GM13977 (cell line): ENCODE measurements at regions not wholly inside any gene's neighbourhood (a gene's known extent, or its start where the extent isn't known, plus 50 kb on each side); places are given as distances from the start of the nearest gene placed in this dataset.

Experiments
- DNase-seq: peaks from one replicate; pipeline ENCODE4 v3.0.0; 2012; ENCODE audit warnings: low spot score
- in situ Hi-C: fragments of 300-500 bp; cut with MboI; formaldehyde crosslinking; loops from one replicate; pipeline ENCODE4 v1.12.0; 2022; ENCODE audit warnings: low sequenced_read_pairs, low pct_unique_long_range_greater_than_20kb, mixed read lengths, inconsistent platforms; ENCODE audit not compliant: unreplicated experiment
- TF ChIP-seq, protein P1 (sequence below): IDR thresholded peaks from 2 replicates; pipeline ENCODE4 v1.5.1; 2012; ENCODE audit warnings: mild to moderate bottlenecking, control low read depth; ENCODE audit not compliant: insufficient read depth; ENCODE audit errors: extremely low read depth, missing control alignments

DNA sequence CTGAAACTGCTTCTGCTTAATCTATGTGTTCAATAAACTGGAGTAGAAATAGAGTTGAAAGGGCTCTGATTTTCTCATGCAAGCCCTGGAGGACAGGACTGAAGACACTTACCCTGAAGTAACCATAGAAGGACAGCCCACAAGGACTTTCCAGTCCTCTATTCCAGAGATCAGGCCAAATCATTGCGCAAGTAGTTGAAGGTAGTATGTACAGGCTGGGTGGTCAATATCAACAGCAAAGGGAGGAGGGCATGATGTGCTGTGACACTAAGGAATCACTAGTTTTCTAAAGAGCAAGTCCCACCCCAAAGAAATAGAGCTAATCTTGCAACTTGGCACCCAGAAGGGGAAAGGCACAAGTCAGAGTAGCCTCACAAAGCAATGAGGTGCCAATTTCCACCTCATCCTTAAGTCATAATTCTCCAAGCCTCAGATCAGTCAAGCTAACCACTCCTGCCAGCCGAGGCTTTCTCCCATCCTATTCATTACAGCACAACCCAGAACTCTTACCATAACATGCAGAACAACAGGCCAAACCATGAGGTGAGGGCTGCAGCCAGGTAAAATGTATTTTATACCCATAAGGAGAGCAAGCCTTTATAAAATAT is 533.5 kb downstream of the TNS1 start:
- no peak for DNase-seq

DNA sequence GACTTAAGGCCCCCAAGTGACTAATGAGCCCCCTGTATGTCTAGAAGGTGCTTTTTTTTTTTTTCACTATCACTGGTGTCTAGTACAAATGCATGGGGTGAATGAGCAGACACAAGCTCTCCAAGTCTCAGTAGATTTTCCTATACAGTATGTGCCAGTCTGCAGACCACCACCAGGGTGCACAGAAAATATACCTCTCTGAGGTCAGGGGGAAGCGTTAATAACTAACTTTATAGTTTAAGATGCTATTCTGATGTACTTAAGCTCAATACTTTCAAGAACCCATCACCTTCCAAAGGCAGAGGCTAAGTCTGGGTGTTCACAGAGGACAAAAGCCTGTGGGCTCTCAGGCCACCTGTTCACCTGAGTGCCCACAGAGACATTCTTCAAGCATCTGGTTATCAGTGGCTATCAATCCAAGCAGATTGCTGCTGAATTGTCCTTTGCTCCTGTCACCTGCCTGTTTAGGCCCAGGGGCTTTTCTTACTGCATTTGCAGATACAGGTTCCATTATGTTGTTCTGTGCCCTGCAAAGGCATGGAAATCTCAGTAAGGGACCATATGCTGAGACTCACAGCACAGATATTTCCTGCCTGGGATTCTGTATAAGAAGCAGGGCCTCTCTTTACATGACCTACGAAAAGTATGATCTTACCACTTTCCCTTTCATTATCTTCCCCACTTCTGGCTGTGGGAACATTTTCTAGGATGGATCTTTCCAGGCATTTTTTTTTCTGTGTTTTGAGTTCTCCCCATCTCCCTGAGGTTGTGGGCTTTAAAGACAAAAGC is 534.6 kb downstream of the TNS1 start:
- TF ChIP-seq, protein P1, sequence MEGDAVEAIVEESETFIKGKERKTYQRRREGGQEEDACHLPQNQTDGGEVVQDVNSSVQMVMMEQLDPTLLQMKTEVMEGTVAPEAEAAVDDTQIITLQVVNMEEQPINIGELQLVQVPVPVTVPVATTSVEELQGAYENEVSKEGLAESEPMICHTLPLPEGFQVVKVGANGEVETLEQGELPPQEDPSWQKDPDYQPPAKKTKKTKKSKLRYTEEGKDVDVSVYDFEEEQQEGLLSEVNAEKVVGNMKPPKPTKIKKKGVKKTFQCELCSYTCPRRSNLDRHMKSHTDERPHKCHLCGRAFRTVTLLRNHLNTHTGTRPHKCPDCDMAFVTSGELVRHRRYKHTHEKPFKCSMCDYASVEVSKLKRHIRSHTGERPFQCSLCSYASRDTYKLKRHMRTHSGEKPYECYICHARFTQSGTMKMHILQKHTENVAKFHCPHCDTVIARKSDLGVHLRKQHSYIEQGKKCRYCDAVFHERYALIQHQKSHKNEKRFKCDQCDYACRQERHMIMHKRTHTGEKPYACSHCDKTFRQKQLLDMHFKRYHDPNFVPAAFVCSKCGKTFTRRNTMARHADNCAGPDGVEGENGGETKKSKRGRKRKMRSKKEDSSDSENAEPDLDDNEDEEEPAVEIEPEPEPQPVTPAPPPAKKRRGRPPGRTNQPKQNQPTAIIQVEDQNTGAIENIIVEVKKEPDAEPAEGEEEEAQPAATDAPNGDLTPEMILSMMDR: no peak
- no peak for DNase-seq

More for the DNA sequence above, 533.5 kb downstream of the TNS1 start:
- TF ChIP-seq, protein P1: no peak
- in situ Hi-C loops: no loop called here

DNA sequence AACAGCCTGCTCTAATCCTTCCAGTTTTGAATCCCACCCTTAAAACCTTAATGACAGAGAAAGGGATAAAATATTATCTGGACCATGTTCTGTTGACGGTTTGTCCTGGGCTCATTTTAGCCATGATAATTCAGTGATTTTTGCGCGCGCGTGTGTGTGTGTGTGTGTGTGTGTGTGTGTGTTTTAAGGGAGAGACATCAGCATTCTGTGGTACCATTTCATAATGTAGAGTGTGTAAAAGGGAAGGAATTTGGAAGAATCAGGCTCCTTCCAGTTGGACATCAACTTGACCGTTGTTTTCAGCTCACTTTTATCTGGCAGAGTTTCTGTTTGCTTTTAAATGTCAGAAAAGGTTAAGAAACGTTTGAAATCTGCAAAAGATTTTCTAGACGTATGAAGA is 535.5 kb downstream of the TNS1 start:
- TF ChIP-seq, protein P1: no peak
- in situ Hi-C loops: no loop called here
- DNase-seq: no peak

More for the DNA sequence above, 534.6 kb downstream of the TNS1 start:
- in situ Hi-C loops: no loop called here

DNA sequence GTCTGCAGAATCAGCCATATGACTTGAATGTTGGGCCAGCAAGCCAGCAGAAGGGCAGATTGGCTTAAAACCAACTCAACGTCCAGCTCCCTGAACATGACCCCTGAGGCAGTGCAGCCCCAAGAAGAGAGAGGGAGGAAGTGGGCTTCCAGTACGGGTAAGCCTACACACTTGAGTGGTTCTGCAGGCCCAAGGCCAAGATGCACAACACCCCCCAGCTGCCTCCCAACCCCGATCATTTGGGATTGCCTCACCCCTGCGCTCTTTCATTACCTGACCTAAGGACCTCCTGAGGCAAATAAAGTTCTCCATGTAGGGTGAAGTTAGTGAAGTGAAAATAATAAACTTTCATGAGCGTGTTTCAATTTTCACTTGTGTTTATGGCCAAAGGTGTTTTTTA is 536.0 kb downstream of the TNS1 start:
- no peak for DNase-seq
- in situ Hi-C loops: no loop called here
- TF ChIP-seq, protein P1: no peak

DNA sequence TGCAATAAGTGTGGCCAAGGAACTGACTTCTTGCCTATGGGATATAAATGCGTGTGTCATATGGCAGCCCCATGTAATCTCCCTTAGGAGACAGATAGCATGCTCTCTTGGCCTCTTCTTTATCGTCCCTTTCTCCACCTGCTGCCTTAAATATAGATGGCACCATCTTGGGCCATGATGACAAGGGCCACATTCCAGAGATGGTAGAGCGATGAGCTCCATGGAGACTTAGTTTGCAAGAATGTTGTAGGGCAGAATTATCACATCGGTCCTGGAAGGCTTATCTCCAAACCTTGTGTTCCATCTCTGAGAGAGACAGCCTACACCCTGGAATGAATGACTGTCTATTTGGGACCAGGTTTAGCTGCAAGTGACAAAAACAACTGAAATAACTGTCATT is 536.7 kb downstream of the TNS1 start:
- TF ChIP-seq, protein P1: no peak
- in situ Hi-C loops: no loop called here
- no peak for DNase-seq

DNA sequence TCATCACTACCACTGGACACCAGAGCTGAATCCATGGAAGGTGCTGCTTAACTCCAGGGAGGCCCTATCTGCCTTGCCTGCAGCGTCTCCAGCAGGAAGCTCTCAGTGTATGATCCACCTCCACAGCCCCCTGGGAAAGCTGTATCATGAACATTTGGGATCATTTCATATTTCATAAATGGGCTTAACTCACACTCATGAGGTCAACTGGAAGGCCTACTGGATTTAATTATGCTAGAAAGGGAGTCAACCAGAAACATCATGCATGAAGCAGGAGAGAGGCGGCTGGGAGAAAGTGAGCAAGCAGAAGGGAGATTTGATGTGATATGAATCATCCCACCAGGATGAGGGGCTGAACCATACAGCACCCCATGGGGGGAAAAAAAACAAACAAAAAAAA is 537.7 kb downstream of the TNS1 start:
- DNase-seq: no peak
- in situ Hi-C loops: no loop called here
- TF ChIP-seq, protein P1: no peak
